HL-60 (cell line): ENCODE measurements at regions not wholly inside any gene's neighbourhood (a gene's known extent, or its start where the extent isn't known, plus 50 kb on each side); places are given as distances from the start of the nearest gene placed in this dataset.

Experiments used
- DNase-seq, 2 experiments: peaks; one replicate each; pipeline ENCODE4 v3.0.0-alpha.2; 2010 to 2020; ENCODE audit warnings: low read depth in 1 of 2, low spot score in 1 of 2
- H3K27ac ChIP-seq: fragments of 250-450 bp; sonication (Bioruptor Pico); replicated peaks from 2 replicates; pipeline ENCODE4 v1.5.1; 2020; ENCODE audit warnings: mild to moderate bottlenecking, moderate library complexity
- H3K27me3 ChIP-seq: fragments of 250-450 bp; sonication (Bioruptor Pico); 2 replicates; pipeline ENCODE4 v1.5.1; 2021; ENCODE audit warnings: mild to moderate bottlenecking, moderate library complexity; ENCODE audit not compliant: insufficient read depth, poor library complexity, severe bottlenecking
- H3K4me3 ChIP-seq: replicated peaks from 2 replicates; pipeline ENCODE4 v1.5.1; 2011; ENCODE audit warnings: mild to moderate bottlenecking, control low read depth, low read length; ENCODE audit not compliant: insufficient read depth
- GABPA ChIP-seq: IDR thresholded peaks from 2 replicates; pipeline ENCODE4 v1.6.1; 2012; ENCODE audit warnings: low read depth
- POLR2AphosphoS5 ChIP-seq: IDR thresholded peaks from 2 replicates; pipeline ENCODE4 v1.6.1; 2012; ENCODE audit warnings: low read depth
- SPI1 ChIP-seq: IDR thresholded peaks from 2 replicates; pipeline ENCODE4 v1.6.1; 2012; ENCODE audit warnings: low read depth, mild to moderate bottlenecking, borderline replicate concordance
- TF ChIP-seq, protein P1 (sequence below): IDR thresholded peaks from 2 replicates; pipeline ENCODE4 v1.6.1; 2012; ENCODE audit warnings: low read depth; ENCODE audit not compliant: insufficient replicate concordance
- TF ChIP-seq, protein P2 (sequence below): IDR thresholded peaks from one replicate; pipeline ENCODE4 v1.5.1; 2011; ENCODE audit warnings: low read length, control low read depth, inconsistent platforms; ENCODE audit not compliant: insufficient read depth

DNA sequence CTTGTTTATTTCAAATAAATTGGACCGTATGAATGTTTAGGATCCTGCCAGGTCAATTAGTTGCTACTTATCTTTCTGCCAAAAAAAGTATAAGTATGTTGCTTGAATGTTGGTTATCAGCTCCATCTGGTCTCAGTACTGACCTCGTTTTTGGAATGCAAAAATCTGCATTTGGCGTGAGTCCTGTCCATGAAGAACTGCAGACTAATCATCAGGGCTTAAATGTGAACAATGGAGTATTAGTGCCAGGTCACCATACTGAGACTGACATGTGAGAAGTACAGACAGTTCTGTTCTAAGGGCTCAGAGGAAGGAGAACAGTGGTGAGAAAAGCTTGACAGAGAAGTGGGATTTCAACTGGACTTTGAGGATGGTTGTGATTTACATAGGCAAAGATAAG, 393.1 kb upstream of the SLC14A2 start:
- TF ChIP-seq, protein P1, sequence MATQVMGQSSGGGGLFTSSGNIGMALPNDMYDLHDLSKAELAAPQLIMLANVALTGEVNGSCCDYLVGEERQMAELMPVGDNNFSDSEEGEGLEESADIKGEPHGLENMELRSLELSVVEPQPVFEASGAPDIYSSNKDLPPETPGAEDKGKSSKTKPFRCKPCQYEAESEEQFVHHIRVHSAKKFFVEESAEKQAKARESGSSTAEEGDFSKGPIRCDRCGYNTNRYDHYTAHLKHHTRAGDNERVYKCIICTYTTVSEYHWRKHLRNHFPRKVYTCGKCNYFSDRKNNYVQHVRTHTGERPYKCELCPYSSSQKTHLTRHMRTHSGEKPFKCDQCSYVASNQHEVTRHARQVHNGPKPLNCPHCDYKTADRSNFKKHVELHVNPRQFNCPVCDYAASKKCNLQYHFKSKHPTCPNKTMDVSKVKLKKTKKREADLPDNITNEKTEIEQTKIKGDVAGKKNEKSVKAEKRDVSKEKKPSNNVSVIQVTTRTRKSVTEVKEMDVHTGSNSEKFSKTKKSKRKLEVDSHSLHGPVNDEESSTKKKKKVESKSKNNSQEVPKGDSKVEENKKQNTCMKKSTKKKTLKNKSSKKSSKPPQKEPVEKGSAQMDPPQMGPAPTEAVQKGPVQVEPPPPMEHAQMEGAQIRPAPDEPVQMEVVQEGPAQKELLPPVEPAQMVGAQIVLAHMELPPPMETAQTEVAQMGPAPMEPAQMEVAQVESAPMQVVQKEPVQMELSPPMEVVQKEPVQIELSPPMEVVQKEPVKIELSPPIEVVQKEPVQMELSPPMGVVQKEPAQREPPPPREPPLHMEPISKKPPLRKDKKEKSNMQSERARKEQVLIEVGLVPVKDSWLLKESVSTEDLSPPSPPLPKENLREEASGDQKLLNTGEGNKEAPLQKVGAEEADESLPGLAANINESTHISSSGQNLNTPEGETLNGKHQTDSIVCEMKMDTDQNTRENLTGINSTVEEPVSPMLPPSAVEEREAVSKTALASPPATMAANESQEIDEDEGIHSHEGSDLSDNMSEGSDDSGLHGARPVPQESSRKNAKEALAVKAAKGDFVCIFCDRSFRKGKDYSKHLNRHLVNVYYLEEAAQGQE: no peak
- DNase-seq: no peak
- no peak overlapping the region for H3K4me3 ChIP-seq
- H3K27ac ChIP-seq: no peak overlapping the region
- no peaks in the 10 kb centered on the region for H3K27me3 ChIP-seq

- TF ChIP-seq, protein P1: no peak
- TF ChIP-seq, protein P2, sequence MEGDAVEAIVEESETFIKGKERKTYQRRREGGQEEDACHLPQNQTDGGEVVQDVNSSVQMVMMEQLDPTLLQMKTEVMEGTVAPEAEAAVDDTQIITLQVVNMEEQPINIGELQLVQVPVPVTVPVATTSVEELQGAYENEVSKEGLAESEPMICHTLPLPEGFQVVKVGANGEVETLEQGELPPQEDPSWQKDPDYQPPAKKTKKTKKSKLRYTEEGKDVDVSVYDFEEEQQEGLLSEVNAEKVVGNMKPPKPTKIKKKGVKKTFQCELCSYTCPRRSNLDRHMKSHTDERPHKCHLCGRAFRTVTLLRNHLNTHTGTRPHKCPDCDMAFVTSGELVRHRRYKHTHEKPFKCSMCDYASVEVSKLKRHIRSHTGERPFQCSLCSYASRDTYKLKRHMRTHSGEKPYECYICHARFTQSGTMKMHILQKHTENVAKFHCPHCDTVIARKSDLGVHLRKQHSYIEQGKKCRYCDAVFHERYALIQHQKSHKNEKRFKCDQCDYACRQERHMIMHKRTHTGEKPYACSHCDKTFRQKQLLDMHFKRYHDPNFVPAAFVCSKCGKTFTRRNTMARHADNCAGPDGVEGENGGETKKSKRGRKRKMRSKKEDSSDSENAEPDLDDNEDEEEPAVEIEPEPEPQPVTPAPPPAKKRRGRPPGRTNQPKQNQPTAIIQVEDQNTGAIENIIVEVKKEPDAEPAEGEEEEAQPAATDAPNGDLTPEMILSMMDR: no peak
- TF ChIP-seq POLR2AphosphoS5: no peak
- TF ChIP-seq GABPA: no peak
- TF ChIP-seq SPI1: no peak
- H3K4me3 ChIP-seq: no peak overlapping the region
- H3K27ac ChIP-seq: no peak overlapping the region
- DNase-seq: no peak
- H3K27me3 ChIP-seq: no peaks in the 10 kb centered on the region
Observed at GRCh38 chr18:45227001-45227742, 388.1 kb upstream of the SLC14A2 start.

GRCh38 chr18:45228796-45229388, 386.4 kb upstream of the SLC14A2 start:
- DNase-seq: no peak
- no peak overlapping the region for H3K27ac ChIP-seq
- no peak overlapping the region for H3K4me3 ChIP-seq
- TF ChIP-seq GABPA: no peak
- H3K27me3 ChIP-seq: no peaks in the 10 kb centered on the region

DNA sequence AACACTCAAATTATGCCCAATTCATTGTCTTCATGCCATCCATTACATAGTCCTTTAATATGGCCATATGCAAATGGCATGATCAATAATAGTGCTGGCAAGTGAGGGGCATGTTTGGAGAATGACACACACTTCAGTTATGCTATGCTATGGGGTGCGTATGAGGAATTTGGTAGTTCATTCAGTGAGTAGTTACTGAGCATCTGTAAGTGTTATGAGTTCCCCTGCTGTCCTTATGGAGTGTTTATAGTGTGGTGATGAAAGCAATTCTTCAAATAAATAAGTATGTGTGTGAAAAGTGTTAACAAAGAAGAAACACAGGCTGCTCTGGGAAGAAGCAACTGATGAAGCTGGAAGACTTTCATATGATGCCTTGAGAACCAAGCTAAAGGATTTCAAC, 383.7 kb upstream of the SLC14A2 start:
- DNase-seq: no peak
- Histone ChIP-seq H3K27ac (no peak overlapping the region), H3K4me3 (no peak overlapping the region), H3K27me3 (no peaks in the 10 kb centered on the region)
- TF ChIP-seq SPI1: no peak
- TF ChIP-seq, protein P2: no peak
- TF ChIP-seq, protein P1: no peak
- no peak for TF ChIP-seq POLR2AphosphoS5
- no peak for TF ChIP-seq GABPA
